ENCODE measurements at regions not wholly inside any gene's neighbourhood (a gene's known extent, or its start where the extent isn't known, plus 50 kb on each side); places are given as distances from the start of the nearest gene placed in this dataset.
A peak's percentile ranks its signal among the peaks of the same experiment; 100 is the strongest.

DNA sequence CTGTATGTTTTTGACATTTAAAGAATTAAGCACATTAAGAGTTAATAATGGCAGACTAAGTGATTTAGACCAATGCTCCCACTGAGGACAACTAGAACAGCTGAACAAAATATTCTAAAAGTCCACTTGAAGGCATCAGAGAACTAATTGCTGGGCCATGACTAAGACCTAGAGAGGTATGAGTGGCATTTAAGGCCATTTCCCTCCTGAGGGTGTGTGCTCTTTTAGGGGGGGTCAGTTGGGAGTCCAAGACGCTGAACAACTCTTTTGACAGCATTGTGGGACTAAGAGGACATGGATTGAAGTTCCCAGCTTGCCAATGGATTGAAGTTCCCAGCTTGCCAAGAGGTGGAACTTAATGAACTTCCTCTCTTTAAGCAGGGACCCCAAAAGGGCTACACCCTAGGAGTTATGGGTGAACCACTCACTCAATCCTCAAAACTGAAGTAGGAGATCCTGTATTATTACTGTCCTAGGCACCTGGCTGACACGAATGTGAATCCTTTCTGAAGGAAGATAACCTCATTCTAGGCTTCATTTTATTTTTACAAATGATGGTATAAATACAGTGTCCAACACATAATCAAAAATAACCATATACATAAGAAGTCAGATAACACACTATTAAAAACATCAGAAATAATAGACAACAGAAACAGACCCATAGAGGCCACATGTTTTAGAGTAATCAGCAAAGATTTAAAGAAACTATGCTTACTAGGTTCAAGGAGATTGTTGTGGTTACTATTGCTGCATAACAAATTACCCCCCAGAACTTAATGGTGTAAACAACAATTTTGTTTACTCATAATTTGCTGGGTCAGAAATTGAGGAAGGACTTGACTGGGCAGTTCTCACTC lies 175.1 kb downstream of the VEGFA start:
- Histone ChIP-seq H3K23ac (ENCODE audit: low read length) (no peak overlapping the region), H3K79me2 (ENCODE audit: control insufficient read depth, insufficient read depth, low read length, poor library complexity) (no peaks in the 10 kb centered on the region), H3K9ac (ENCODE audit: low read length) (no peak overlapping the region), H2BK120ac (ENCODE audit: insufficient read depth, low read length, poor library complexity) (no peak overlapping the region), H4K91ac (ENCODE audit: low read depth, low read length) (no peak overlapping the region), H3K27me3 (ENCODE audit: insufficient read depth, low read length) (no peaks in the 10 kb centered on the region), H3K79me1 (ENCODE audit: low read length) (no peaks in the 10 kb centered on the region), H3K9me3 (ENCODE audit: insufficient read depth, low read depth, low read length) (peaks cover 2% of the 10 kb centered on the region), H2BK12ac (ENCODE audit: low read length) (no peak overlapping the region), H3K36me3 (ENCODE audit: control insufficient read depth in 1 of 2, insufficient read depth in 2 of 2, low read length in 2 of 2) (no peaks in the 10 kb centered on the region), H3K14ac (ENCODE audit: low read length) (no peak overlapping the region), H2BK5ac (ENCODE audit: low read depth, low read length, poor library complexity) (no peak overlapping the region), H3K4me2 (ENCODE audit: low read length) (no peak overlapping the region), H3K4me1 (ENCODE audit: control insufficient read depth in 1 of 2, insufficient read depth in 2 of 2, low read length in 2 of 2) (peaks cover 5 to 7% of the 10 kb centered on the region in 2 experiments), H2AK5ac (ENCODE audit: low read length) (no peak overlapping the region), H4K8ac (ENCODE audit: low read depth, low read length) (no peak overlapping the region), H3K18ac (ENCODE audit: low read length) (no peak overlapping the region), H3K27ac (ENCODE audit: low read depth, low read length) (no peak overlapping the region), H3K4me3 (ENCODE audit: low read depth, low read length) (no peak overlapping the region), H4K12ac (ENCODE audit: low read depth, low read length) (no peak overlapping the region), H3K4ac (ENCODE audit: low read depth, low read length) (no peak overlapping the region), H2AFZ (ENCODE audit: insufficient read depth, low read length, poor library complexity) (no peak overlapping the region)
- peak; percentile 14 to 60 for DNase-seq
- no CpG with 5 or more reads among the region's 2 CpGs for WGBS (ENCODE audit: extremely low coverage, insufficient coverage, insufficient read length)

DNA sequence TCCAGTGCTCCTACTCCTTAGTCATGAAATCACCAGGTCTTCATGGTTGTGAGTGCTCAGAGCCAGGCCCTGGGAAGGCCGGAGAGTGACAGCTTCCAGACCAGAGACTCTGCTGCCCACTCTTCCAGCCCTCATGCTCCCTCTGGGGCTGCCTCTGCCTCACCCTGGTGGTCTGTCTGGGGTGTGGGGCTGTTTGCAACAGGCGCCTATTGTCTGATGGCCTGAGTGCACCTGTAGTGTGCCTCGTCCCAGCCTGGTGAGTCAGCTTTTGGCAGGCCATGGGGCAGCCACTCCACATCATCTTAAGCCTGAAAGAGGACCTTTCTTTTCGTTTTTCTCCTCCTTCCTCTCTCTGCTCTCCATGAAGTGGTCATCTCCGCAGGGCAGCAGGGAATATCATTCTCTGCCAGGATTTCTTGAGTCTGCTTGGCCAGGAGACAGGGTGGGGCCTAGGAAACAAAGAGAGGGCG lies 173.8 kb downstream of the VEGFA start:
- Histone ChIP-seq H3K79me1 (ENCODE audit: low read length) (no peaks in the 10 kb centered on the region), H4K91ac (ENCODE audit: low read depth, low read length) (no peak overlapping the region), H3K79me2 (ENCODE audit: control insufficient read depth, insufficient read depth, low read length, poor library complexity) (no peaks in the 10 kb centered on the region), H2BK120ac (ENCODE audit: insufficient read depth, low read length, poor library complexity) (no peak overlapping the region), H3K27me3 (ENCODE audit: insufficient read depth, low read length) (no peaks in the 10 kb centered on the region), H4K12ac (ENCODE audit: low read depth, low read length) (no peak overlapping the region), H3K9me3 (ENCODE audit: insufficient read depth, low read depth, low read length) (peaks cover 2% of the 10 kb centered on the region), H2BK12ac (ENCODE audit: low read length) (no peak overlapping the region), H3K27ac (ENCODE audit: low read depth, low read length) (no peak overlapping the region), H4K8ac (ENCODE audit: low read depth, low read length) (no peak overlapping the region), H2AK5ac (ENCODE audit: low read length) (no peak overlapping the region), H2BK5ac (ENCODE audit: low read depth, low read length, poor library complexity) (no peak overlapping the region), H3K9ac (ENCODE audit: low read length) (no peak overlapping the region), H3K18ac (ENCODE audit: low read length) (no peak overlapping the region), H2AFZ (ENCODE audit: insufficient read depth, low read length, poor library complexity) (no peak overlapping the region), H3K4ac (ENCODE audit: low read depth, low read length) (no peak overlapping the region), H3K4me1 (ENCODE audit: control insufficient read depth in 1 of 2, insufficient read depth in 2 of 2, low read length in 2 of 2) (peaks cover 2 to 4% of the 10 kb centered on the region in 2 experiments), H3K14ac (ENCODE audit: low read length) (no peak overlapping the region), H3K23ac (ENCODE audit: low read length) (no peak overlapping the region), H3K36me3 (ENCODE audit: control insufficient read depth in 1 of 2, insufficient read depth in 2 of 2, low read length in 2 of 2) (no peaks in the 10 kb centered on the region), H3K4me3 (ENCODE audit: low read depth, low read length) (no peak overlapping the region), H3K4me2 (ENCODE audit: low read length) (no peak overlapping the region)
- no peak for DNase-seq
- no CpG with 5 or more reads among the region's 6 CpGs for WGBS (ENCODE audit: extremely low coverage, insufficient coverage, insufficient read length)

DNA sequence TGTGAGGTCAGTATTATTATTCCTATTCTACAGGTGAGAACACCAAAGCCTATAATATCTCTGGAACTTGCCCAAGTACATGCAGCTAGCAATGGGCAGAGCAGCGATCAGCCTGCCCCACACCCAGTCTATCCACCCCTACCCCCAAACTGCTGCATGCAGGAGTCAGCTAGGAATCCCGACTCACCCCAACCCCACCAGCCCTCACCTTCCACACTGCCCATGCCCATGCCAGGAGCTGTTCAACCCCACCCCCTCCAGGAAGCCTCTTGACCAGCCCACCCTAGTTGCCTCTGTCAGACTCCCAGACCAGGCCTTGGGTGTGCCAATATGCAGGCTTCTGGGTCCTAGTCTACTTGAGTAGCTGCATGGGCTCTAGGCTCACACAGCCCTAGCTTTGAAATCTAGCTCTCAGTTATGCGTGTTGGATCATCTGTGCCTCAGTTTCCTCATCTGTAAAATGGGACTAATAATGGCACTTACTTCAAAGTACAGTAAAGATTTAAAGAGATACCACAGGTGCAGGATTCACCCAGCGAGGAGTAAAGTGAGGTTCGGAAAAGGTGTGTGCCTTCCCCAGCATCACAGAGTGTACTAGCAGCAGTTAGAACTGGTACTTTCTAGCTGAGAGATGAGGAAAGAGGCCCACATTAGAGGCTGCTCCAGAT lies 173.2 kb downstream of the VEGFA start:
- no peak overlapping the region for H4K12ac ChIP-seq (ENCODE audit: low read depth, low read length)
- H3K23ac ChIP-seq (ENCODE audit: low read length), result no peak overlapping the region
- no peak overlapping the region for H3K4me2 ChIP-seq (ENCODE audit: low read length)
- H2AFZ ChIP-seq (ENCODE audit: insufficient read depth, low read length, poor library complexity), result no peak overlapping the region
- DNase-seq, result no peak
- no peak overlapping the region for H2BK5ac ChIP-seq (ENCODE audit: low read depth, low read length, poor library complexity)
- H3K4me3 ChIP-seq (ENCODE audit: low read depth, low read length), result no peak overlapping the region
- H3K18ac ChIP-seq (ENCODE audit: low read length), result no peak overlapping the region
- no peak overlapping the region for H4K8ac ChIP-seq (ENCODE audit: low read depth, low read length)
- no peaks in the 10 kb centered on the region for H3K27me3 ChIP-seq (ENCODE audit: insufficient read depth, low read length)
- no peak overlapping the region for H3K9ac ChIP-seq (ENCODE audit: low read length)
- no peaks in the 10 kb centered on the region for H3K79me1 ChIP-seq (ENCODE audit: low read length)
- no peak overlapping the region for H3K27ac ChIP-seq (ENCODE audit: low read depth, low read length)
- no peak overlapping the region for H3K14ac ChIP-seq (ENCODE audit: low read length)
- no peak overlapping the region for H2BK120ac ChIP-seq (ENCODE audit: insufficient read depth, low read length, poor library complexity)
- no CpG with 5 or more reads among the region's 5 CpGs for WGBS (ENCODE audit: extremely low coverage, insufficient coverage, insufficient read length)
- H3K9me3 ChIP-seq (ENCODE audit: insufficient read depth, low read depth, low read length), result peaks cover 2% of the 10 kb centered on the region
- no peak overlapping the region for H2AK5ac ChIP-seq (ENCODE audit: low read length)
- peaks cover 0 to 6% of the 10 kb centered on the region in 2 experiments for H3K4me1 ChIP-seq (ENCODE audit: control insufficient read depth in 1 of 2, insufficient read depth in 2 of 2, low read length in 2 of 2)
- no peak overlapping the region for H2BK12ac ChIP-seq (ENCODE audit: low read length)
- no peaks in the 10 kb centered on the region for H3K79me2 ChIP-seq (ENCODE audit: control insufficient read depth, insufficient read depth, low read length, poor library complexity)
- no peak overlapping the region for H3K4ac ChIP-seq (ENCODE audit: low read depth, low read length)
- no peaks in the 10 kb centered on the region for H3K36me3 ChIP-seq (ENCODE audit: control insufficient read depth in 1 of 2, insufficient read depth in 2 of 2, low read length in 2 of 2)
- H4K91ac ChIP-seq (ENCODE audit: low read depth, low read length), result no peak overlapping the region

DNA sequence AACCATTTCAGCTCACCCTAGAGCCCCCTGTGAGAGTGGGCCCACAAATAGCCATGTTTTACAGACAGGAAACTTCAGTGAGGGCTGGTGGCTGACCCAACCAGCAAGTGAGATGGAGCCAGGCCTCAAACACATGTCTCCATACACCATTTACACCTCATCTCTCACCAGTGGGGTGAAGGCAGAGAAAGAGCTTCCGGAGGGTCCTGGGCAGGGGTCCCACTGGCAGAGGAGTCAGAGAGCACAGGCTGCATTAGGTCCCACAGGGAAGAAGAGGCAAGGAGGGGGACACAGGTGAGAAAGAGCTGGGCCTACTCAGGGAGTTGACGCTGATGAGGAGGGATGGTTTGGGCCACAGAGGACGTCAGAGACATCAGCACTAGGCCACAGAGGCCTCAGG lies 172.6 kb downstream of the VEGFA start:
- Histone ChIP-seq H4K8ac (ENCODE audit: low read depth, low read length) (no peak overlapping the region), H3K36me3 (ENCODE audit: control insufficient read depth in 1 of 2, insufficient read depth in 2 of 2, low read length in 2 of 2) (no peaks in the 10 kb centered on the region), H3K27me3 (ENCODE audit: insufficient read depth, low read length) (no peaks in the 10 kb centered on the region), H3K4me3 (ENCODE audit: low read depth, low read length) (no peak overlapping the region), H4K91ac (ENCODE audit: low read depth, low read length) (no peak overlapping the region), H4K12ac (ENCODE audit: low read depth, low read length) (no peak overlapping the region), H3K4ac (ENCODE audit: low read depth, low read length) (no peak overlapping the region), H3K23ac (ENCODE audit: low read length) (no peak overlapping the region), H3K79me2 (ENCODE audit: control insufficient read depth, insufficient read depth, low read length, poor library complexity) (no peaks in the 10 kb centered on the region), H3K18ac (ENCODE audit: low read length) (no peak overlapping the region), H2BK120ac (ENCODE audit: insufficient read depth, low read length, poor library complexity) (no peak overlapping the region), H3K4me1 (ENCODE audit: control insufficient read depth in 1 of 2, insufficient read depth in 2 of 2, low read length in 2 of 2) (peaks cover 3 to 9% of the 10 kb centered on the region in 2 experiments), H3K9me3 (ENCODE audit: insufficient read depth, low read depth, low read length) (peaks cover 2% of the 10 kb centered on the region), H3K4me2 (ENCODE audit: low read length) (no peak overlapping the region), H2BK12ac (ENCODE audit: low read length) (no peak overlapping the region), H2AK5ac (ENCODE audit: low read length) (no peak overlapping the region), H3K9ac (ENCODE audit: low read length) (no peak overlapping the region), H2BK5ac (ENCODE audit: low read depth, low read length, poor library complexity) (no peak overlapping the region), H3K27ac (ENCODE audit: low read depth, low read length) (no peak overlapping the region), H3K79me1 (ENCODE audit: low read length) (no peaks in the 10 kb centered on the region), H3K14ac (ENCODE audit: low read length) (no peak overlapping the region), H2AFZ (ENCODE audit: insufficient read depth, low read length, poor library complexity) (no peak overlapping the region)
- no CpG with 5 or more reads among the region's 3 CpGs for WGBS (ENCODE audit: extremely low coverage, insufficient coverage, insufficient read length)
- DNase-seq, result no peak

Measured in trophoblast cell (in vitro differentiated cells and primary cell).